Adrenal gland (tissue), 9 donors: ENCODE measurements at regions not wholly inside any gene's neighbourhood (a gene's known extent, or its start where the extent isn't known, plus 50 kb on each side); places are given as distances from the start of the nearest gene placed in this dataset.

ENCODE experiments used
- DNase-seq, 7 donors: peaks; one replicate each; pipeline ENCODE4 v3.0.0-alpha.2; 2019 to 2020
- H3K27ac ChIP-seq, 5 donors: fragments of 200-600 bp; sonication (generic) in 4 of 5; 1 replicate in 3 of 5; 2 replicates in 2 of 5; pipeline versions ENCODE4 v1.5.1 to v1.8.0; 2016 to 2020; ENCODE audit warnings: mild to moderate bottlenecking in 1 of 5
- H3K27me3 ChIP-seq: fragments of 200-600 bp; 2 replicates; pipeline ENCODE4 v1.8.0; 2021
- H3K36me3 ChIP-seq, 2 donors: fragments of 200-600 bp; replicated peaks in 1 of 2; 1 replicate in 1 of 2; 2 replicates in 1 of 2; pipeline versions ENCODE4 v1.5.1 to v1.8.0; 2018 to 2022
- H3K4me1 ChIP-seq, 2 donors: fragments of 200-600 bp; replicated peaks in 1 of 2; 1 replicate in 1 of 2; 2 replicates in 1 of 2; pipeline versions ENCODE4 v1.5.1 to v1.8.0; 2018 to 2021
- H3K4me3 ChIP-seq, 4 donors: fragments of 200-600 bp; sonication (generic) in 3 of 4; one replicate each; pipeline ENCODE4 v1.5.1; 2016 to 2018
- H3K9me3 ChIP-seq, 3 donors: fragments of 200-600 bp; sonication (generic) in 1 of 3; replicated peaks in 1 of 3; 1 replicate in 2 of 3; 2 replicates in 1 of 3; pipeline versions ENCODE4 v1.5.1 to v1.8.0; 2016 to 2021
- POLR2A ChIP-seq, 2 donors: fragments of 450-650 bp; IDR thresholded peaks; one replicate each; pipeline ENCODE4 v1.6.1; 2017; ENCODE audit warnings: antibody characterized with exemption in 2 of 2, mild to moderate bottlenecking in 2 of 2, moderate library complexity in 1 of 2
- WGBS, 4 donors: extraction: QIAGEN DNeasy Blood & Tissue Kit in 2 of 4; methylation state at CpG; one replicate each; pipeline versions ENCODE4 v1.1.5 to v1.1.7; 2013 to 2017; 5-methylcytosine and 5-hydroxymethylcytosine counted together
- intact Hi-C, 2 donors: fragments of 100-400 bp; cut with DNase I; formaldehyde crosslinking; loops; one replicate each; pipeline versions ENCODE4 v1.14.1 to v1.15.0; 2022 to 2023
- TF ChIP-seq, protein P1 (sequence below), 6 experiments: fragments of 450-650 bp in 4 of 6; fragments of 200-600 bp in 2 of 6; sonication (generic) in 1 of 6; IDR thresholded peaks; 1 replicate in 5 of 6; 2 replicates in 1 of 6; pipeline versions ENCODE4 v1.5.1 to v1.8.0; 2016 to 2021; ENCODE audit warnings: antibody characterized with exemption in 6 of 6, mild to moderate bottlenecking in 2 of 6, moderate library complexity in 1 of 6
- donor health status: healthy with polysubstance abuse.
- donor health status: Bipolar disorder and iron deficiency.
- donor health status: DM: yes; HTN: yes; CAD: no.
- donor health status: DM: no; HTN: no; CAD: no.
- donor health status: DM: no; HTN: no; CAD: no.

- no peaks in the 10 kb centered on the region for H3K9me3 ChIP-seq
- TF ChIP-seq, protein P1, sequence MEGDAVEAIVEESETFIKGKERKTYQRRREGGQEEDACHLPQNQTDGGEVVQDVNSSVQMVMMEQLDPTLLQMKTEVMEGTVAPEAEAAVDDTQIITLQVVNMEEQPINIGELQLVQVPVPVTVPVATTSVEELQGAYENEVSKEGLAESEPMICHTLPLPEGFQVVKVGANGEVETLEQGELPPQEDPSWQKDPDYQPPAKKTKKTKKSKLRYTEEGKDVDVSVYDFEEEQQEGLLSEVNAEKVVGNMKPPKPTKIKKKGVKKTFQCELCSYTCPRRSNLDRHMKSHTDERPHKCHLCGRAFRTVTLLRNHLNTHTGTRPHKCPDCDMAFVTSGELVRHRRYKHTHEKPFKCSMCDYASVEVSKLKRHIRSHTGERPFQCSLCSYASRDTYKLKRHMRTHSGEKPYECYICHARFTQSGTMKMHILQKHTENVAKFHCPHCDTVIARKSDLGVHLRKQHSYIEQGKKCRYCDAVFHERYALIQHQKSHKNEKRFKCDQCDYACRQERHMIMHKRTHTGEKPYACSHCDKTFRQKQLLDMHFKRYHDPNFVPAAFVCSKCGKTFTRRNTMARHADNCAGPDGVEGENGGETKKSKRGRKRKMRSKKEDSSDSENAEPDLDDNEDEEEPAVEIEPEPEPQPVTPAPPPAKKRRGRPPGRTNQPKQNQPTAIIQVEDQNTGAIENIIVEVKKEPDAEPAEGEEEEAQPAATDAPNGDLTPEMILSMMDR (IDR thresholded peaks at IDR 0.05) = no peak
- TF ChIP-seq POLR2A (IDR thresholded peaks at IDR 0.05) = no peak
- no peak overlapping the region for H3K4me3 ChIP-seq
- intact Hi-C loops = no loop called here
- DNase-seq = no peak
- H3K27ac ChIP-seq = no peak overlapping the region
- no peaks in the 10 kb centered on the region for H3K4me1 ChIP-seq
- H3K27me3 ChIP-seq = no peaks in the 10 kb centered on the region
- H3K36me3 ChIP-seq = no peaks in the 10 kb centered on the region
Observed at GRCh38 chr4:77348815-77349214, 191.8 kb downstream of the CCNG2 start.

DNA sequence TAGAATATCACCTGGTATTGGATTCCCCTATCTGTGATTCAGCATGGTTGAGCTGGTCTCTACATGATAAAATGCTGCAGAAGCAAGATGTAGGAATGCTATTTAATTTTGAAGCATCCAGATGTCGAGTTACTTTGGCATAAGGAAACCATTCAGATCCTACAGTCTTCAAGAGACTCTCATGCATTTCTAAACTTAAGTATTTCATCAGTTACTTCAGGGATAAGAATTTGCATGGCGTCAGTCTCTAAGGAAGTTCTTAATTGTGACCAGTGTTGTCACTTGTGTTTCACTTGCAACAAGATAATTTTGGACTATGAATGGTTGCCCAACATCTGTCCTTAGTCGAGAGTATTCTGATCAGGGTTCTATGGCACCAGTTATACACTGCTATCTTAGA, 192.4 kb downstream of the CCNG2 start:
- Histone ChIP-seq H3K4me3 (no peak overlapping the region), H3K27ac (no peak overlapping the region), H3K9me3 (no peaks in the 10 kb centered on the region), H3K36me3 (no peaks in the 10 kb centered on the region), H3K27me3 (no peaks in the 10 kb centered on the region), H3K4me1 (no peaks in the 10 kb centered on the region)
- DNase-seq = no peak
- TF ChIP-seq, protein P1 (IDR thresholded peaks at IDR 0.05) = no peak
- TF ChIP-seq POLR2A (IDR thresholded peaks at IDR 0.05) = no peak
- intact Hi-C loops = no loop called here
- 75 to 78% (median 76%) methylated on average over 3 of the region's 3 CpGs for WGBS, 4 donors

GRCh38 chr4:77349796-77350195, 192.8 kb downstream of the CCNG2 start:
- intact Hi-C loops = no loop called here
- no peak for DNase-seq
- no peak overlapping the region for H3K27ac ChIP-seq

DNA sequence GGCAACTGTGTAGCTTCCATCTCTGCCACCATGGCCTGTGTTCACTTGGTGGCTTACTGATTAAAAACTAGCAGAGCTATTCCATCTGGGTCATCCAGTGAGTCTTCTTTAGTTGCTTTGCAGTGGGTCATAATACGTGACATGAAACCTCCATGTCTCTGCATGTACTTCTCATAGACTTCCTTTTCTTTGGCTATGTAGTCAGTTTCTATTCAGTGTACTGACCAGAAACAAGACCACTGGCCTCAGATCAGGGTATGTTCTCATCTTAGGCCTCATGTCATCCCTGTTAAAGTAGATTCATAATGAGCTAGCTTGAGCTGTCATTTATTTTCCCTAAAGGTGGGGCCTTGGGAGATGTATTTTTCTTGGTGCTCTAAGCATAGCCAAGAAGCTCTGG, 195.2 kb downstream of the CCNG2 start:
- Histone ChIP-seq H3K27ac (no peak overlapping the region), H3K4me3 (no peak overlapping the region), H3K4me1 (no peaks in the 10 kb centered on the region), H3K36me3 (no peaks in the 10 kb centered on the region), H3K9me3 (no peaks in the 10 kb centered on the region), H3K27me3 (no peaks in the 10 kb centered on the region)
- intact Hi-C loops = no loop called here
- DNase-seq = no peak
- TF ChIP-seq, protein P1 (IDR thresholded peaks at IDR 0.05) = no peak
- TF ChIP-seq POLR2A (IDR thresholded peaks at IDR 0.05) = no peak
- WGBS, 4 donors = 89 to 100% (median 92%) methylated on average over 1 of the region's 1 CpG

More at GRCh38 chr4:77349796-77350195, 192.8 kb downstream of the CCNG2 start:
- Histone ChIP-seq H3K9me3 (no peaks in the 10 kb centered on the region), H3K27me3 (no peaks in the 10 kb centered on the region), H3K4me3 (no peak overlapping the region), H3K36me3 (no peaks in the 10 kb centered on the region), H3K4me1 (no peaks in the 10 kb centered on the region)
- TF ChIP-seq, protein P1 (IDR thresholded peaks at IDR 0.05) = no peak
- TF ChIP-seq POLR2A (IDR thresholded peaks at IDR 0.05) = no peak
- WGBS, 4 donors = 68 to 94% (median 81%) methylated on average over 1 of the region's 1 CpG
